PFSK-1 (cell line): ENCODE measurements at regions not wholly inside any gene's neighbourhood (a gene's known extent, or its start where the extent isn't known, plus 50 kb on each side); places are given as distances from the start of the nearest gene placed in this dataset.

ENCODE experiments used
- FOXP2 ChIP-seq: optimal IDR thresholded peaks from 2 replicates; pipeline ENCODE3; 2011; ENCODE audit warnings: borderline replicate concordance, control low read depth, inconsistent platforms; ENCODE audit not compliant: insufficient read depth; ENCODE audit errors: extremely low read length, extremely low read depth
- POLR2AphosphoS5 ChIP-seq: IDR thresholded peaks from 2 replicates; pipeline ENCODE4 v1.6.1; 2012; ENCODE audit warnings: low read depth, mild to moderate bottlenecking, control low read depth, low read length, moderate library complexity
- SIN3A ChIP-seq: IDR thresholded peaks from 2 replicates; pipeline ENCODE4 v1.6.1; 2012; ENCODE audit warnings: mild to moderate bottlenecking, low read length, moderate library complexity, borderline replicate concordance; ENCODE audit not compliant: insufficient read depth
- TAF1 ChIP-seq: IDR thresholded peaks from 2 replicates; pipeline ENCODE4 v1.6.1; 2012; ENCODE audit warnings: low read length, control low read depth, borderline replicate concordance; ENCODE audit not compliant: insufficient read depth
- TF ChIP-seq, protein P1 (sequence below), 2 experiments: IDR thresholded peaks; 2 replicates each; pipeline versions ENCODE4 v1.6.1 to v1.8.0; 2011 to 2012; ENCODE audit warnings: low read depth in 2 of 2, low read length in 2 of 2, control low read depth in 1 of 2, inconsistent platforms in 1 of 2, mild to moderate bottlenecking in 1 of 2, moderate library complexity in 1 of 2; ENCODE audit not compliant: insufficient read depth in 1 of 2

DNA sequence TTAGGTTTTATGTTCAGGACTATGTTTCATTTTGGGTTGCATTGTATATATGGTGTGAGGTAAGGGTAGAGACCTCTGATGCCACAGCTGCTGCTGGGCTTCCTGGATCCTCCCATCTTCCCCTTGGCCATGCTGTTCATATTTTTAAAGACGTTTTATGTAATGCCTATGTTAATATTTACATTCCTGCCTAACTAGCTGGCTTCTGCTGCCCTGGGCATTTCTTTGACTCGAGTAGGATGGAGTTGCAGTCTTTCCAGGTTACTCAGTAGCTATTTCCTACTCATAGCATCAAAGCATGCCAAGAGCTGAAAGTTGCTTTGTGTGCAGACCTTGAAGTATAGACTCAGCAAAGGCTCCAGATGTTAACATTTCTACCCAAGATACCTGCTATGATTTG is 220.5 kb upstream of the CADM1 start:
- TF ChIP-seq FOXP2, result no peak
- TF ChIP-seq TAF1, result no peak

- TF ChIP-seq, protein P1, sequence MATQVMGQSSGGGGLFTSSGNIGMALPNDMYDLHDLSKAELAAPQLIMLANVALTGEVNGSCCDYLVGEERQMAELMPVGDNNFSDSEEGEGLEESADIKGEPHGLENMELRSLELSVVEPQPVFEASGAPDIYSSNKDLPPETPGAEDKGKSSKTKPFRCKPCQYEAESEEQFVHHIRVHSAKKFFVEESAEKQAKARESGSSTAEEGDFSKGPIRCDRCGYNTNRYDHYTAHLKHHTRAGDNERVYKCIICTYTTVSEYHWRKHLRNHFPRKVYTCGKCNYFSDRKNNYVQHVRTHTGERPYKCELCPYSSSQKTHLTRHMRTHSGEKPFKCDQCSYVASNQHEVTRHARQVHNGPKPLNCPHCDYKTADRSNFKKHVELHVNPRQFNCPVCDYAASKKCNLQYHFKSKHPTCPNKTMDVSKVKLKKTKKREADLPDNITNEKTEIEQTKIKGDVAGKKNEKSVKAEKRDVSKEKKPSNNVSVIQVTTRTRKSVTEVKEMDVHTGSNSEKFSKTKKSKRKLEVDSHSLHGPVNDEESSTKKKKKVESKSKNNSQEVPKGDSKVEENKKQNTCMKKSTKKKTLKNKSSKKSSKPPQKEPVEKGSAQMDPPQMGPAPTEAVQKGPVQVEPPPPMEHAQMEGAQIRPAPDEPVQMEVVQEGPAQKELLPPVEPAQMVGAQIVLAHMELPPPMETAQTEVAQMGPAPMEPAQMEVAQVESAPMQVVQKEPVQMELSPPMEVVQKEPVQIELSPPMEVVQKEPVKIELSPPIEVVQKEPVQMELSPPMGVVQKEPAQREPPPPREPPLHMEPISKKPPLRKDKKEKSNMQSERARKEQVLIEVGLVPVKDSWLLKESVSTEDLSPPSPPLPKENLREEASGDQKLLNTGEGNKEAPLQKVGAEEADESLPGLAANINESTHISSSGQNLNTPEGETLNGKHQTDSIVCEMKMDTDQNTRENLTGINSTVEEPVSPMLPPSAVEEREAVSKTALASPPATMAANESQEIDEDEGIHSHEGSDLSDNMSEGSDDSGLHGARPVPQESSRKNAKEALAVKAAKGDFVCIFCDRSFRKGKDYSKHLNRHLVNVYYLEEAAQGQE (IDR thresholded peaks at IDR 0.05; ENCODE audit: insufficient read depth in 1 of 2, low read depth in 2 of 2, low read length in 2 of 2), result no peak
- TF ChIP-seq TAF1 (no peak), POLR2AphosphoS5 (no peak), FOXP2 (no peak), SIN3A (no peak)
Measured at GRCh38 chr11:115722711-115723110, 218.5 kb upstream of the CADM1 start.

DNA sequence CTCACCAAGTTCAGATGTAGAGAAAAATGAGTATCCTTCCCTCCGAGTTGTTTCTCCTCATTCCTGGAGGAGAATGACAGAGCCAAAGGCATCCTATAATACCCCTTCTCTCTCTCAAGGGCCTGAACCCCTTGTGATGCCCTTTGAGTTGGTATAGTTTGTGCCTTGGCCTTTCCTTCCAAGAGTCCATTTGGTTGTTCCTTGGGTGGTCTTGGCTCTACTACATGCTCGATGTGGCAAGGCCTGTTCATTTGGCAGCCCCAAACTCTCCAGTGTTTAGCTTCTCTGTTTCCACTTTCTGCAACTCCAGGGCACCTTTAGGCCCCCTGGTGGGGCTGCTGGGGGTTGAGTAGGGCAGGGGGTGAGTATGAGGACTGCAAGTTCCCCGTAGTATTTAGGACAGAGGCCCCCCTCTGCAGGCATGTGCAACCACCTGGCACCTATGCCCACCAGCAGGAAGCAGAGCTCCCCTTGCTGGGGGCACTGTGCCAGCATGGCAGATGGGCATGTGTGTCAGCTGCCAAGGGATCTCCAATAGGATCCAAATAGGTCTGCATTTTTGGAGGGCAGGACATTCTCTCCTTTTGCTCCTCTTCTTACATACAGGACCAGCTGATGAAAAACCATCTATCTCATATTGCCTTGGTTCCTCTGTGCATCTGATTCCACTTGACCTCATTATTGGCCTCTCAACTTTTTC is 217.2 kb upstream of the CADM1 start:
- TF ChIP-seq, protein P1 (IDR thresholded peaks at IDR 0.05; ENCODE audit: insufficient read depth in 1 of 2, low read depth in 2 of 2, low read length in 2 of 2), result no peak
- no peak for TF ChIP-seq TAF1
- TF ChIP-seq FOXP2, result no peak
- no peak for TF ChIP-seq POLR2AphosphoS5

DNA sequence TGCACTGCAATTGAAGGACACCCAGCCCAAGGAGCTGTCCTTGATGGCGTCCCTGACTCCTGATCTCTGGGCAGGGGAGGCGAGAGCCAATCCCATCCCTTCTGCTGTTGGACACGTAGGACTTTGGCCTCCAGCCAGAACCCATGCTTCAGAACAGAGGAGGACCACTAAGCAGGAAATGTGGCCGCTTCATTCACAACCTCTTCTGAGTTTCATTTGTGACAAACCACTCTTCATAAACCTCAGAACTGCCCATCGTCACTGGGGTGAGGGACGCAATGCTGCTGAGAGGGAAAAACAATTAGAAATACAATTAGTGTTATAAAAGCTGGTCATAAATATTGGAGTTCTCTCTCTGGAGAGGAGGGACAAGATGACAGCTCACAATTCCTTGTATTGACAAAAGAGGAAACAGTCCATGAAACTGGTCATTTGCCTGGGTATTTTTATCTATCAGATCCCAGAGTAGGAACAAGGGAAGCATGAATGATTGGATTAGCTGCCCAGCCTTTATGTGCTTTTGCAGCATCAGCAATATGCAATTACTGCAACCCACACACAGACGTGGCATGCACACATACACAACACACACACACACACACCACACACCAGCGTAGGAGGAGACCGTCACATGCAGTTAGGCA is 216.5 kb upstream of the CADM1 start:
- TF ChIP-seq FOXP2, result no peak
- TF ChIP-seq POLR2AphosphoS5, result no peak
- TF ChIP-seq, protein P1 (IDR thresholded peaks at IDR 0.05; ENCODE audit: insufficient read depth in 1 of 2, low read depth in 2 of 2, low read length in 2 of 2), result peak in 1 of 2 experiments; percentile 55; a peak in 1 of 4 replicates

GRCh38 chr11:115718945-115719344 is 214.7 kb upstream of the CADM1 start:
- TF ChIP-seq SIN3A (no peak), FOXP2 (no peak), TAF1 (no peak), POLR2AphosphoS5 (no peak)
- TF ChIP-seq, protein P1 (IDR thresholded peaks at IDR 0.05; ENCODE audit: insufficient read depth in 1 of 2, low read depth in 2 of 2, low read length in 2 of 2), result no peak
